ENCODE measurements at regions not wholly inside any gene's neighbourhood (a gene's known extent, or its start where the extent isn't known, plus 50 kb on each side); places are given as distances from the start of the nearest gene placed in this dataset.

DNA sequence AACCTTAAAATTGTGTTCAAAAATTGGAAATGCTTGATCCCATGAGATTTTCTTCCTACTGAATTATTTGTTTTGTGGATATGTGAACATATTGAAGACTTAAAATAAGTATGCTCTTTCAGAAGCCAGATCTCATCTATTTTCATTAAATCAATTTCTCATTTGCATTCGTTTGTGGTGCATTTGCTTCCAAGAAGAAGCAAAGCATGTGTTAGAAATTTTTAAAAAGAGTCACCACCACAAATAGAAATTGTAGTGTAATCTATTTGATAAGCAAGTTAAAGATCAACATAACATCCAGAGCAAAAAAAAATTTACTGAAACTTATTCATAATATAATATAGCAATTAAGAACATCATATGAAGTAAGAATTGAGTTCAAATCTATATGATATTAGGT lies 300.9 kb upstream of the SYT4 start:
- TF ChIP-seq POLR2AphosphoS5 (IDR thresholded peaks at IDR 0.05): no peak
- TF ChIP-seq, protein P1, sequence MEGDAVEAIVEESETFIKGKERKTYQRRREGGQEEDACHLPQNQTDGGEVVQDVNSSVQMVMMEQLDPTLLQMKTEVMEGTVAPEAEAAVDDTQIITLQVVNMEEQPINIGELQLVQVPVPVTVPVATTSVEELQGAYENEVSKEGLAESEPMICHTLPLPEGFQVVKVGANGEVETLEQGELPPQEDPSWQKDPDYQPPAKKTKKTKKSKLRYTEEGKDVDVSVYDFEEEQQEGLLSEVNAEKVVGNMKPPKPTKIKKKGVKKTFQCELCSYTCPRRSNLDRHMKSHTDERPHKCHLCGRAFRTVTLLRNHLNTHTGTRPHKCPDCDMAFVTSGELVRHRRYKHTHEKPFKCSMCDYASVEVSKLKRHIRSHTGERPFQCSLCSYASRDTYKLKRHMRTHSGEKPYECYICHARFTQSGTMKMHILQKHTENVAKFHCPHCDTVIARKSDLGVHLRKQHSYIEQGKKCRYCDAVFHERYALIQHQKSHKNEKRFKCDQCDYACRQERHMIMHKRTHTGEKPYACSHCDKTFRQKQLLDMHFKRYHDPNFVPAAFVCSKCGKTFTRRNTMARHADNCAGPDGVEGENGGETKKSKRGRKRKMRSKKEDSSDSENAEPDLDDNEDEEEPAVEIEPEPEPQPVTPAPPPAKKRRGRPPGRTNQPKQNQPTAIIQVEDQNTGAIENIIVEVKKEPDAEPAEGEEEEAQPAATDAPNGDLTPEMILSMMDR (IDR thresholded peaks at IDR 0.05): no peak
